ENCODE measurements at regions not wholly inside any gene's neighbourhood (a gene's known extent, or its start where the extent isn't known, plus 50 kb on each side); places are given as distances from the start of the nearest gene placed in this dataset.
A peak's percentile ranks its signal among the peaks of the same experiment; 100 is the strongest.

DNA sequence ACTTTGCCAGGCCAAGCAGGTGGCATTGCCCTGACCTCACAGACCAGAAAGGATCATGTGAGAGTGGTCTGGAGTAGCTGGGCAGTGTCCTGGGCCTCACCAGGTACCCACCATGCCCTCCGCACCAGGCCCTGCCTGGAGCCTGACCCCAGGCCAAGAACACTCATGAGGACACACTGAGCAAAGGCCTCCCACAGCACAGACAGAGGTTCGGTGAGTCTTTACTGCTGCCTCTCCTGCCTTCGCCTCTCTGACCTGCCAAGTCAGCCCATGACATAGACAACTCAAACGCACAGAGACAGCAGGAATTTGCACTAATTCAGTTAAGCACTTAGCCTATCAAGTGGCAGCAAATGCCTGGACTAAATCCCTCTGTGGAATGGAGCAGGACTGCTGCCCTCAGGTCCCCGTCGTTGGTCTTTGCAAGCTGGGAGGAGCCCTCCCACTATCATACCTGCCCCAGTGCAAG is 62.5 kb downstream of the RHOB start:
- TF ChIP-seq CTCF (conservative IDR thresholded peaks at IDR 0.05; ENCODE audit: control insufficient read depth, insufficient read depth, low read depth, low read length) = no peak
- DNase-seq (ENCODE audit: low read depth) = no peak

GRCh38 chr2:20509770-20510490 is 63.1 kb downstream of the RHOB start:
- peak; percentile 61 for DNase-seq (ENCODE audit: low read depth)
- no peak for TF ChIP-seq CTCF (conservative IDR thresholded peaks at IDR 0.05; ENCODE audit: control insufficient read depth, insufficient read depth, low read depth, low read length)
- no peak overlapping the region for H3K4me3 ChIP-seq (ENCODE audit: control insufficient read depth, low read depth, low read length)

More for the DNA sequence above, 62.5 kb downstream of the RHOB start:
- H3K4me3 ChIP-seq (ENCODE audit: control insufficient read depth, low read depth, low read length) = no peak overlapping the region

DNA sequence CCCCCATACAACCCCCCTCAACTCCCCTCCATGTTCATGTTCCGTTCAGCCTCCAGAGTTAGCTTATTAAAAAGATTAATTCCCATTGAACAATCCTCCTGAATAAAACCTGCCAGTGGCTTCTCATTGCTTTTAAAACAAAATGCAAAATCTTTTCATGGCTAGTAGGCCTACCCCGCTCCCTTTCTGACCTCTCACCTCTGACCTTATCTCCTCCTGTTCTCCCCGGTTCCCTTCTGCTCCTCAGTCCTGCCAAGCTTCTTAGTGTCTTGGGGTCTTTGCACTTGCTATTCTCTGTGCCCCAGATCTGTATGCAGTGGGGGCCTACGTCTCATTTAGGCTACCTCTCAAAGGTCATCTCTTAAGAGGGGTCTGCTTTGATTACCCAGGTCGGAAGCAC is 64.3 kb downstream of the RHOB start:
- H3K4me3 ChIP-seq (ENCODE audit: control insufficient read depth, low read depth, low read length) = no peak overlapping the region
- no peak for DNase-seq (ENCODE audit: low read depth)
- no peak for TF ChIP-seq CTCF (conservative IDR thresholded peaks at IDR 0.05; ENCODE audit: control insufficient read depth, insufficient read depth, low read depth, low read length)

- no peak for TF ChIP-seq CTCF (conservative IDR thresholded peaks at IDR 0.05; ENCODE audit: control insufficient read depth, insufficient read depth, low read depth, low read length)
- H3K4me3 ChIP-seq (ENCODE audit: control insufficient read depth, low read depth, low read length) = no peak overlapping the region
- no peak for DNase-seq (ENCODE audit: low read depth)
Observed at GRCh38 chr2:20512061-20512605, 65.3 kb downstream of the RHOB start.

DNA sequence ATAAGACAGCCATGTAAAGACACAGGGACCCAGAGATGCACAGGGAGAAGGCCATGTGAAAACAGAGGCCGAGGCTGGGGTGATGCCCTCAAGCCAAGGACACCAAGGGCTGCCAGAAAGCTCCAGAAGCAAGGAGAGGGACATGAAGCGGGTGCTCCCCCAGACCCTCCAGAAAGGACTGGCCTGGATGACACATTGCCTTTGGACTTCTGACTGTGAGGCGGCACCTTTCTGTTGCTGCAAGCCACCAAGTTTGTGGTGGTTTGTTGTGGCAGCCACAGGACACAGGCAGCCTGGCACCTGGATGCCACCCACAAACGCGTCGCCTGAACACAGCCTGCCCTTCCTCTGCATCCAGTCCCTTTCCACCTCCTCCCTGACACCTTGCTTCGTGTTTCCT is 67.1 kb downstream of the RHOB start:
- no peak overlapping the region for H3K4me3 ChIP-seq (ENCODE audit: control insufficient read depth, low read depth, low read length)
- no peak for TF ChIP-seq CTCF (conservative IDR thresholded peaks at IDR 0.05; ENCODE audit: control insufficient read depth, insufficient read depth, low read depth, low read length)
- DNase-seq (ENCODE audit: low read depth) = no peak

DNA sequence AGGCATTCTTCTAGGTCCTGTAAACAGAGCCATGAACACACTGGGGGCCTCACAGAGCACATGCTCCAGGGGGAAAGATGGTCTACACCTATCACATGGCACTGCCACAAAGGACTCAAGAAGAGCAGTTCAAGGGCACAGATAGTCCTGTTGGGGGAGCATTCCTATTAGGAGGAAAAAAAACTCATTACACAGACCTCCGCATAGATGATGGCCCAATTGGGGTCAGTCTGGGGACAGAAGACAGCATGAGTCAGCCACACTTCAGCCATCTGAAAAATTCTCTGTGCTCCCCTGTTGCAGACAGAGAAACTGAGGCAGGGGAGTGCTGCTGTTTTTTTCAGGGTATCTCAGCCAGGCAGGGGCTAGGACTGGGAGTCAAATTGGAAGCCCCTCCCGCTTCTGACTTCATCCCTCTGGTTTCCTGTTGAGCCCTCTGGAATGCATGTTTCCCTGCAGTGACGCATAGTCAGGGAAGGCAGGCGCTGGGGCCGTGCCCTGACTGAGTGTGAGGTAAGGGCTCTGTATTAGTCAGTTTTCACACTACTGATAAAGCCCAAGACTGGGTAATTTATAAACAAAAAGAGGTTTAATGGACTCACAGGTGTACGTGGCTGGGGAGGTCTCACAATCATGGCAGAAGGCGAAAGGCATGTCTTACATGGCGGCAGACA is 67.9 kb downstream of the RHOB start:
- no peak for TF ChIP-seq CTCF (conservative IDR thresholded peaks at IDR 0.05; ENCODE audit: control insufficient read depth, insufficient read depth, low read depth, low read length)
- peak; percentile 96 for DNase-seq (ENCODE audit: low read depth)
- H3K4me3 ChIP-seq (ENCODE audit: control insufficient read depth, low read depth, low read length) = no peak overlapping the region

Measured in fibroblast of mammary gland (primary cell).